ENCODE measurements at regions not wholly inside any gene's neighbourhood (a gene's known extent, or its start where the extent isn't known, plus 50 kb on each side); places are given as distances from the start of the nearest gene placed in this dataset.

GRCh38 chr5:172525307-172525995, 71.1 kb upstream of the SH3PXD2B start:
- DNase-seq (ENCODE audit: low read depth): no peak
- TF ChIP-seq CTCF (conservative IDR thresholded peaks at IDR 0.05; ENCODE audit: control insufficient read depth, insufficient read depth, low read depth, low read length): no peak
- no peak overlapping the region for H3K4me3 ChIP-seq (ENCODE audit: control insufficient read depth, low read depth, low read length)

DNA sequence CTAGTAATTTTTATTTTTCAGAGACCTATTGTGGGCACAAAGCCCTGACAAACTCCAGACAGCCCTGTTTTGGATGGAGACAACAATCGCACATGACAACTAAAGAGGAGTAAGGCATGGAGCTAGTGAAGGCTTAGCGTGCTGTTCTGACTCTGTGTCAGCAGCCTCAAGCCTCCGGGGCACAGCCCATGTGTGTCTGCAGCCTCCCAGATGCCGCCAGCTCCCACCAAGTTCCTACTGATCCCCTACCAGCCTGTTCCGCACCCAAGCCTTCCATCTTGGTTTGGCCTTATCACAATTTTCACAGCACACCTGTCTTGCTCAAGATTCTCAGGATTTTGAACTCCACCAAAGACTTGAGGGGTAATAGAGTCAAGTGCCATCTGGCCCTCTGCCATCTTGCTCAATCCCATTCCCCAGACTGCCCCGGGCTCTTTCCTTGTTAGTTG, 70.3 kb upstream of the SH3PXD2B start:
- H3K4me3 ChIP-seq (ENCODE audit: control insufficient read depth, low read depth, low read length): no peak overlapping the region
- no peak for TF ChIP-seq CTCF (conservative IDR thresholded peaks at IDR 0.05; ENCODE audit: control insufficient read depth, insufficient read depth, low read depth, low read length)
- no peak for DNase-seq (ENCODE audit: low read depth)

DNA sequence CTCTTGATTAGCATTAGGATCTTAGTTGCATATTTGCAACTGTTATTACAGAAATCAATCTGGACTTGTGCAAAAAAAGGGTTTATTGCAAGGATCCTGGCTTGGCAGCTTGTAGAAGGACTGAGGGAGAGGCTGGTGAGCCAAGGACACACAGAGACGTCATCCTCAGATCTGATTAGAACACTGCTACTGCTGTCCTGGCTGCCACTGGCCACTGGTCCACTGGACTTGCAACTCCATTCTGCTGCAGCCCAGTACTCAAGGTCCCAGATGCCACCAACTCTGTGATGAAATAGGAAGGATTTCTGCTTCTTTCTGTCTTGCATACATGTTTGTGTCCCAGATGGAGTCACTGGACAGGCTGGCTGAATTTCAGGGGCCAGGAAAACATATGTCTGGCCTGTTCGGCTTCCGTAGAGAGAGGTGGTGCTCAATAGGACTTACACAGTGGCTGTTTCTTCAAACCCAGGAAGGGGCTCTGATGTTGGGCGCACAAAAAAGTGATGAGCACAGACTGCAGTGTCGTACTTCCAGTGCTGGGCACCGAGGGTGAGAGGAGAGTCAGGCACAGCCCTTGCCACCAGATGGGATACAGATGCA, 68.9 kb upstream of the SH3PXD2B start:
- no peak for DNase-seq (ENCODE audit: low read depth)

GRCh38 chr5:172521338-172521932, 67.1 kb upstream of the SH3PXD2B start:
- no peak overlapping the region for H3K4me3 ChIP-seq (ENCODE audit: control insufficient read depth, low read depth, low read length)

More for the DNA sequence above, 68.9 kb upstream of the SH3PXD2B start:
- no peak overlapping the region for H3K4me3 ChIP-seq (ENCODE audit: control insufficient read depth, low read depth, low read length)
- no peak for TF ChIP-seq CTCF (conservative IDR thresholded peaks at IDR 0.05; ENCODE audit: control insufficient read depth, insufficient read depth, low read depth, low read length)

GRCh38 chr5:172511952-172512351, 57.6 kb upstream of the SH3PXD2B start:
- H3K4me3 ChIP-seq (ENCODE audit: control insufficient read depth, low read depth, low read length): no peak overlapping the region
- no peak for TF ChIP-seq CTCF (conservative IDR thresholded peaks at IDR 0.05; ENCODE audit: control insufficient read depth, insufficient read depth, low read depth, low read length)
- no peak for DNase-seq (ENCODE audit: low read depth)

More at GRCh38 chr5:172521338-172521932, 67.1 kb upstream of the SH3PXD2B start:
- TF ChIP-seq CTCF (conservative IDR thresholded peaks at IDR 0.05; ENCODE audit: control insufficient read depth, insufficient read depth, low read depth, low read length): no peak
- DNase-seq (ENCODE audit: low read depth): no peak

- TF ChIP-seq CTCF (conservative IDR thresholded peaks at IDR 0.05; ENCODE audit: control insufficient read depth, insufficient read depth, low read depth, low read length): no peak
- no peak for DNase-seq (ENCODE audit: low read depth)
- H3K4me3 ChIP-seq (ENCODE audit: control insufficient read depth, low read depth, low read length): no peak overlapping the region
These were observed 55.1 kb upstream of the SH3PXD2B start for GRCh38 chr5:172509405-172509781.

Measured in fibroblast of mammary gland (primary cell).